Caco-2 (cell line): ENCODE measurements at regions not wholly inside any gene's neighbourhood (a gene's known extent, or its start where the extent isn't known, plus 50 kb on each side); places are given as distances from the start of the nearest gene placed in this dataset.

ENCODE experiments used
- BruUV-seq: library from RNA; stranded (reverse); fragments of 400-500 nt; replicated peaks from 2 replicates; lab custom pipeline; 2021; lab: Mats Ljungman, UMichigan
- CTCF ChIA-PET: fragments of 300-600 bp; sonication (Branson Sonifier 250); formaldehyde crosslinking; loops from one replicate; lab custom pipeline; 2022; ENCODE audit warnings: antibody characterized with exemption; lab: Charles Lee
- POLR2A ChIA-PET: fragments of 300-600 bp; sonication (Branson Sonifier 250); formaldehyde crosslinking; loops from one replicate; lab custom pipeline; 2022; ENCODE audit warnings: antibody characterized with exemption; lab: Charles Lee
- DNase-seq, 2 experiments: peaks; one replicate each; pipeline versions ENCODE4 v3.0.0 to v3.0.0-alpha.2; 2020 to 2022
- H3K27me3 ChIP-seq: replicated peaks from 2 replicates; pipeline ENCODE4 v1.6.0; 2011; ENCODE audit warnings: low read length; ENCODE audit not compliant: control insufficient read depth, insufficient read depth
- H3K36me3 ChIP-seq: 2 replicates; pipeline ENCODE4 v1.5.1; 2011; ENCODE audit warnings: low read length; ENCODE audit not compliant: control insufficient read depth, insufficient read depth
- H3K4me1 ChIP-seq: fragments of 250-450 bp; sonication (Bioruptor Pico); 2 replicates; pipeline ENCODE4 v1.5.1; 2020; ENCODE audit warnings: mild to moderate bottlenecking
- H3K4me3 ChIP-seq: 2 replicates; pipeline ENCODE4 v1.5.1; 2011; ENCODE audit warnings: low read depth, mild to moderate bottlenecking, control low read depth, low read length
- H3K9me3 ChIP-seq: fragments of 250-450 bp; sonication (Bioruptor Pico); 2 replicates; pipeline ENCODE4 v1.5.1; 2020; ENCODE audit warnings: mild to moderate bottlenecking, moderate library complexity
- H3K27ac Mint-ChIP-seq: one replicate; pipeline ENCODE4 v1.8.0; 2022; ENCODE audit warnings: mixed read lengths; ENCODE audit not compliant: unreplicated experiment
- H3K27me3 Mint-ChIP-seq: one replicate; pipeline ENCODE4 v1.8.0; 2022; ENCODE audit warnings: mixed read lengths; ENCODE audit not compliant: insufficient read depth, unreplicated experiment
- H3K36me3 Mint-ChIP-seq: one replicate; pipeline ENCODE4 v1.8.0; 2022; ENCODE audit warnings: mild to moderate bottlenecking, mixed read lengths; ENCODE audit not compliant: insufficient read depth, unreplicated experiment
- H3K4me1 Mint-ChIP-seq: one replicate; pipeline ENCODE4 v1.8.0; 2022; ENCODE audit warnings: low read depth, mixed read lengths; ENCODE audit not compliant: unreplicated experiment
- H3K4me3 Mint-ChIP-seq: one replicate; pipeline ENCODE4 v1.8.0; 2022; ENCODE audit warnings: mild to moderate bottlenecking, moderate library complexity, mixed read lengths; ENCODE audit not compliant: unreplicated experiment
- H3K9me3 Mint-ChIP-seq: one replicate; pipeline ENCODE4 v1.8.0; 2022; ENCODE audit warnings: mixed read lengths; ENCODE audit not compliant: unreplicated experiment
- intact Hi-C: fragments of 100-400 bp; cut with micrococcal nuclease; formaldehyde crosslinking; loops from one replicate; pipeline ENCODE4 v1.10.0; 2022; ENCODE audit not compliant: unreplicated experiment
- TF ChIP-seq, protein P1 (sequence below), 2 experiments: fragments of 200-600 bp in 1 of 2; IDR thresholded peaks; 1 replicate in 1 of 2; 2 replicates in 1 of 2; pipeline versions ENCODE4 v1.5.1 to v1.8.0; 2011 to 2022; ENCODE audit warnings: antibody characterized with exemption in 1 of 2, control low read depth in 1 of 2, inconsistent platforms in 1 of 2, low read depth in 1 of 2, low read length in 1 of 2, mild to moderate bottlenecking in 1 of 2, moderate library complexity in 1 of 2; ENCODE audit not compliant: insufficient read depth in 1 of 2, severe bottlenecking in 1 of 2, unreplicated experiment in 1 of 2

DNA sequence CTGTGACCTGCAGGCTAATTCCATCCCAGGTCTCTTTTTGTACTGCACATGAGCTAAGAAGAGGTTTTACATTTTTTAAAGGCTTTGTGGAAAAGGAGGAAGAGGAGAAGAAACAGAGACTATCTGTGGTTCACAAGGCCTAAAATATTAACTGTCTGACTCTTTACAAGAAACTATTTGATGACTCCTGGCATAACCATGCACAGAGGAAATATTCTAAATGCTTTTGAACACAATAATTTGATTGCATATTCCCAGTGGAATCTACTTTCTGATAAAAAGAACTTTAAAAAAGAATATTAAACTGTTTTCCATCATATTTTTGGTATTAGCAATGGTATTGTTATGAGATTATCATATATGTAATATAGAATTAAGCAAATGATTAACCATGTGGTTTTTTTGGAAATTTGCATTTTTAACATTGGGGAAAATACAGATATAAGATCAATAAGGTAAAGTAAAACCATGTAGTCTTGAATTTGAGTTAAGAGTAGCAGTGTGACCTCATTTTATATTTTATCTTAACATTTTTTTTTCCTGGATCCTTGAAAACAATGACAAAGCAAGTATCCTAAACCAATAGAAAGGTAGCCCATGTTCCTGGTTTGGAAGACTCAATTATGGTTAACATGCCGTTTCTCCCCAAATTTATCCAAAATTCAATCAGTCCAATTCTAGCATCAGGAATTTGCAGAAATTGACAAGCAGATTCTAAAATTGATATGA, 251.0 kb downstream of the UQCRFS1 start:
- Mint-ChIP-seq H3K36me3 (no peaks in the 10 kb centered on the region), H3K4me1 (no peaks in the 10 kb centered on the region), H3K27ac (no peak overlapping the region), H3K27me3 (peaks cover 6% of the 10 kb centered on the region), H3K9me3 (no peaks in the 10 kb centered on the region), H3K4me3 (no peak overlapping the region)
- Histone ChIP-seq H3K36me3 (no peaks in the 10 kb centered on the region), H3K4me1 (no peaks in the 10 kb centered on the region), H3K27me3 (no peaks in the 10 kb centered on the region), H3K4me3 (no peak overlapping the region), H3K9me3 (peaks cover 6% of the 10 kb centered on the region; the same call in 1 of the 2 replicates)
- no TSS peak for BruUV-seq
- intact Hi-C loops: no loop called here
- POLR2A ChIA-PET: no interaction called here
- CTCF ChIA-PET: no interaction called here
- no peak for DNase-seq
- TF ChIP-seq, protein P1, sequence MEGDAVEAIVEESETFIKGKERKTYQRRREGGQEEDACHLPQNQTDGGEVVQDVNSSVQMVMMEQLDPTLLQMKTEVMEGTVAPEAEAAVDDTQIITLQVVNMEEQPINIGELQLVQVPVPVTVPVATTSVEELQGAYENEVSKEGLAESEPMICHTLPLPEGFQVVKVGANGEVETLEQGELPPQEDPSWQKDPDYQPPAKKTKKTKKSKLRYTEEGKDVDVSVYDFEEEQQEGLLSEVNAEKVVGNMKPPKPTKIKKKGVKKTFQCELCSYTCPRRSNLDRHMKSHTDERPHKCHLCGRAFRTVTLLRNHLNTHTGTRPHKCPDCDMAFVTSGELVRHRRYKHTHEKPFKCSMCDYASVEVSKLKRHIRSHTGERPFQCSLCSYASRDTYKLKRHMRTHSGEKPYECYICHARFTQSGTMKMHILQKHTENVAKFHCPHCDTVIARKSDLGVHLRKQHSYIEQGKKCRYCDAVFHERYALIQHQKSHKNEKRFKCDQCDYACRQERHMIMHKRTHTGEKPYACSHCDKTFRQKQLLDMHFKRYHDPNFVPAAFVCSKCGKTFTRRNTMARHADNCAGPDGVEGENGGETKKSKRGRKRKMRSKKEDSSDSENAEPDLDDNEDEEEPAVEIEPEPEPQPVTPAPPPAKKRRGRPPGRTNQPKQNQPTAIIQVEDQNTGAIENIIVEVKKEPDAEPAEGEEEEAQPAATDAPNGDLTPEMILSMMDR (IDR thresholded peaks at IDR 0.05; ENCODE audit: insufficient read depth in 1 of 2, low read depth in 1 of 2, low read length in 1 of 2, severe bottlenecking in 1 of 2, unreplicated experiment in 1 of 2): no peak

DNA sequence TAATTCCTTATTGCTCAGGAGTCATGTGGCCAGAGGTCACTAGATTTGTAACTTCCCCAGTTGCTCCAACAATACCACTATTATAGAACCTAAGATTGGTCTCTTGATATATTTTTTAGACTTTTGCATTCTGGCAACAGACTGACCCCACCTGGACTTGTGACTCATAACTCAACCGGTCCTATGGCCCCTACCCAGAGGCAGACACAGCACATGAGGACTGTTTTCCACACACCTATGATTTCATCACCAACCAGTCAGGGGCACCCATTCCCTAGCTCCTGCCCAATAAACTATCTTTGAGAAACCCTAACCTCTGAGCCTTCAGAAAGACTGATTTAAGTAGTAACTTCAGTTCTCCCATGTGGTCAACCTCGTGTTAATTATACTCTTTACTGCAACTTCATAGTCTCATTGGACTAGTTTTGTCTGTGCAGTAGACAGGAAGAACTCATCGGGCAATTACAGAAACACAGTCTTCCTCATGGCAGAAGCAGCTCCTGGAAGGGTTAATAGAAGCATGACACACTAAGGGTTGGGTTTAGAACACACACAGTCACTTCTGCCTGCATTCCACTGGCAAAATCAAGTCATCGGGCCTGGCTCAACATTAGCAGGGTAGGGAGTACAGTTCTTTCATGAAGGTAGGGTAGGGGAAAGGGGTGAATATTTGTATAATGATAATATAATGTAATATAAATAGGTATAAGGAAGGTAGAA, 251.8 kb downstream of the UQCRFS1 start:
- Mint-ChIP-seq H3K9me3 (no peaks in the 10 kb centered on the region), H3K27ac (no peak overlapping the region), H3K4me1 (no peaks in the 10 kb centered on the region), H3K36me3 (no peaks in the 10 kb centered on the region), H3K27me3 (peaks cover 6% of the 10 kb centered on the region), H3K4me3 (no peak overlapping the region)
- Histone ChIP-seq H3K27me3 (no peaks in the 10 kb centered on the region), H3K9me3 (peaks cover 6% of the 10 kb centered on the region; the same call in 1 of the 2 replicates), H3K4me3 (no peak overlapping the region), H3K4me1 (no peaks in the 10 kb centered on the region), H3K36me3 (no peaks in the 10 kb centered on the region)
- DNase-seq: no peak
- intact Hi-C loops: no loop called here
- POLR2A ChIA-PET: no interaction called here
- CTCF ChIA-PET: no interaction called here
- no TSS peak for BruUV-seq
- TF ChIP-seq, protein P1 (IDR thresholded peaks at IDR 0.05; ENCODE audit: insufficient read depth in 1 of 2, low read depth in 1 of 2, low read length in 1 of 2, severe bottlenecking in 1 of 2, unreplicated experiment in 1 of 2): no peak

DNA sequence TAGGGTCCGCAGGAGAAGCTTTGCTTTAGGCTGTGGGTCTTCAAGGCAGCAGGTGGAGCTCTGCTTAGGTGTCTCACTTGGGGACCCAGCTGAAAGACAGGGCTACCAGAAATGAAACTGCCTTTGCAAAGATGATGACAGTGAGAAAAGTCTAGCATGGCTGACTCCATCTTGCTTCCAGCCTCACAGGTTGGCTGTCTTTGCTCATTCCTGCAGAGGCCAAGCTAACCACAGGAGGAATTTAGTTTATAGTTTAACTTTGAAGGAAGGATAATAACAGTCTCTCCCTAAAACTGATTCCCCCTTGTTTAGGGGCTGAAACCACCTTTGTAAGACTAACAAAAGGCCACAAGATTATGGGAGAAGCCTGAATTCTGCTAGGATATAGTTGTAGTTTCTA, 252.4 kb downstream of the UQCRFS1 start:
- TF ChIP-seq, protein P1 (IDR thresholded peaks at IDR 0.05; ENCODE audit: insufficient read depth in 1 of 2, low read depth in 1 of 2, low read length in 1 of 2, severe bottlenecking in 1 of 2, unreplicated experiment in 1 of 2): no peak
- intact Hi-C loops: no loop called here
- no peak overlapping the region for H3K4me3 Mint-ChIP-seq
- ChIA-PET POLR2A (no interaction called here), CTCF (no interaction called here)
- Histone ChIP-seq H3K9me3 (peaks cover 6% of the 10 kb centered on the region; the same call in 1 of the 2 replicates), H3K4me1 (no peaks in the 10 kb centered on the region), H3K4me3 (no peak overlapping the region), H3K27me3 (no peaks in the 10 kb centered on the region), H3K36me3 (no peaks in the 10 kb centered on the region)
- H3K9me3 Mint-ChIP-seq: no peaks in the 10 kb centered on the region
- no peaks in the 10 kb centered on the region for H3K36me3 Mint-ChIP-seq
- H3K27me3 Mint-ChIP-seq: peaks cover 6% of the 10 kb centered on the region
- H3K27ac Mint-ChIP-seq: no peak overlapping the region
- no peaks in the 10 kb centered on the region for H3K4me1 Mint-ChIP-seq
- no peak for DNase-seq
- no TSS peak for BruUV-seq
